Mucosa of rectum (tissue), 2 donors: ENCODE measurements at regions not wholly inside any gene's neighbourhood (a gene's known extent, or its start where the extent isn't known, plus 50 kb on each side); places are given as distances from the start of the nearest gene placed in this dataset.
A peak's percentile ranks its signal among the peaks of the same experiment; 100 is the strongest.

Source experiments
- H3K27ac ChIP-seq, 2 donors: one replicate each; pipeline ENCODE4 v1.7.0; 2013; ENCODE audit warnings: inconsistent platforms in 2 of 2, low read depth in 2 of 2, low read length in 2 of 2
- H3K27me3 ChIP-seq, 2 donors: one replicate each; pipeline ENCODE4 v1.7.0; 2013; ENCODE audit warnings: low read length in 2 of 2; ENCODE audit not compliant: control insufficient read depth in 2 of 2, insufficient read depth in 2 of 2
- H3K36me3 ChIP-seq, 2 donors: one replicate each; pipeline ENCODE4 v1.7.0; 2013; ENCODE audit warnings: low read length in 2 of 2; ENCODE audit not compliant: control insufficient read depth in 2 of 2, insufficient read depth in 2 of 2
- H3K4me1 ChIP-seq, 2 donors: one replicate each; pipeline ENCODE4 v1.7.0; 2013; ENCODE audit warnings: low read length in 2 of 2, mild to moderate bottlenecking in 1 of 2; ENCODE audit not compliant: control insufficient read depth in 2 of 2, insufficient read depth in 2 of 2
- H3K4me3 ChIP-seq, 2 donors: one replicate each; pipeline ENCODE4 v1.7.0; 2013; ENCODE audit warnings: low read length in 2 of 2
- H3K9ac ChIP-seq, 2 donors: one replicate each; pipeline ENCODE4 v1.7.0; 2013; ENCODE audit warnings: low read length in 2 of 2, low read depth in 1 of 2, mild to moderate bottlenecking in 1 of 2
- H3K9me3 ChIP-seq, 2 donors: one replicate each; pipeline ENCODE4 v1.7.0; 2013; ENCODE audit warnings: low read length in 2 of 2; ENCODE audit not compliant: control insufficient read depth in 2 of 2
- donor health status: healthy.
- donor health status: Normal muscosa, but diverticular disease.

GRCh38 chr12:115598871-115599811 is 678.4 kb downstream of the MED13L start:
- Histone ChIP-seq H3K9me3 (no peaks in the 10 kb centered on the region), H3K9ac (no peak overlapping the region), H3K36me3 (no peaks in the 10 kb centered on the region), H3K27ac (no peak overlapping the region), H3K4me3 (peak overlapping the region in 1 of 2 donors; percentile 27), H3K27me3 (peaks cover 2 to 9% of the 10 kb centered on the region in 2 donors), H3K4me1 (no peaks in the 10 kb centered on the region)

GRCh38 chr12:115597157-115597712 is 680.3 kb downstream of the MED13L start:
- Histone ChIP-seq H3K4me3 (no peak overlapping the region), H3K9me3 (no peaks in the 10 kb centered on the region), H3K9ac (no peak overlapping the region), H3K4me1 (no peaks in the 10 kb centered on the region), H3K27me3 (peaks cover 2 to 7% of the 10 kb centered on the region in 2 donors), H3K36me3 (no peaks in the 10 kb centered on the region), H3K27ac (no peak overlapping the region)

GRCh38 chr12:115588131-115588530 is 689.4 kb downstream of the MED13L start:
- Histone ChIP-seq H3K9ac (no peak overlapping the region), H3K4me1 (no peaks in the 10 kb centered on the region), H3K9me3 (no peaks in the 10 kb centered on the region), H3K36me3 (no peaks in the 10 kb centered on the region), H3K27me3 (no peaks in the 10 kb centered on the region), H3K4me3 (no peak overlapping the region), H3K27ac (no peak overlapping the region)

GRCh38 chr12:115584156-115584555 is 693.3 kb downstream of the MED13L start:
- Histone ChIP-seq H3K4me3 (no peak overlapping the region), H3K36me3 (no peaks in the 10 kb centered on the region), H3K27me3 (no peaks in the 10 kb centered on the region), H3K4me1 (no peaks in the 10 kb centered on the region), H3K9me3 (no peaks in the 10 kb centered on the region), H3K9ac (no peak overlapping the region), H3K27ac (no peak overlapping the region)

GRCh38 chr12:115583591-115583990 is 693.9 kb downstream of the MED13L start:
- Histone ChIP-seq H3K36me3 (no peaks in the 10 kb centered on the region), H3K27ac (no peak overlapping the region), H3K9me3 (no peaks in the 10 kb centered on the region), H3K27me3 (no peaks in the 10 kb centered on the region), H3K4me3 (no peak overlapping the region), H3K9ac (no peak overlapping the region), H3K4me1 (no peaks in the 10 kb centered on the region)

GRCh38 chr12:115577401-115577800 is 700.1 kb downstream of the MED13L start:
- no peak overlapping the region for H3K27ac ChIP-seq
- no peaks in the 10 kb centered on the region for H3K27me3 ChIP-seq
- no peaks in the 10 kb centered on the region for H3K36me3 ChIP-seq
- H3K4me3 ChIP-seq: no peak overlapping the region
- H3K4me1 ChIP-seq: no peaks in the 10 kb centered on the region
- H3K9ac ChIP-seq: no peak overlapping the region
- H3K9me3 ChIP-seq: no peaks in the 10 kb centered on the region

- H3K27ac ChIP-seq: no peak overlapping the region
- no peaks in the 10 kb centered on the region for H3K36me3 ChIP-seq
- H3K27me3 ChIP-seq: no peaks in the 10 kb centered on the region
- H3K9ac ChIP-seq: no peak overlapping the region
- no peaks in the 10 kb centered on the region for H3K4me1 ChIP-seq
- H3K9me3 ChIP-seq: no peaks in the 10 kb centered on the region
- no peak overlapping the region for H3K4me3 ChIP-seq
Observed at GRCh38 chr12:115574826-115575225, 702.7 kb downstream of the MED13L start.

GRCh38 chr12:115572440-115572839 is 705.1 kb downstream of the MED13L start:
- Histone ChIP-seq H3K4me1 (no peaks in the 10 kb centered on the region), H3K27me3 (no peaks in the 10 kb centered on the region), H3K27ac (no peak overlapping the region), H3K36me3 (no peaks in the 10 kb centered on the region), H3K9ac (no peak overlapping the region), H3K4me3 (no peak overlapping the region), H3K9me3 (no peaks in the 10 kb centered on the region)

GRCh38 chr12:115571446-115571845 is 706.0 kb downstream of the MED13L start:
- H3K9ac ChIP-seq: no peak overlapping the region
- H3K4me3 ChIP-seq: no peak overlapping the region
- no peaks in the 10 kb centered on the region for H3K9me3 ChIP-seq
- H3K27ac ChIP-seq: no peak overlapping the region
- no peaks in the 10 kb centered on the region for H3K27me3 ChIP-seq
- no peaks in the 10 kb centered on the region for H3K4me1 ChIP-seq
- H3K36me3 ChIP-seq: no peaks in the 10 kb centered on the region

GRCh38 chr12:115571027-115571426 is 706.5 kb downstream of the MED13L start:
- Histone ChIP-seq H3K4me1 (no peaks in the 10 kb centered on the region), H3K9ac (no peak overlapping the region), H3K27me3 (no peaks in the 10 kb centered on the region), H3K36me3 (no peaks in the 10 kb centered on the region), H3K9me3 (no peaks in the 10 kb centered on the region), H3K27ac (no peak overlapping the region), H3K4me3 (no peak overlapping the region)
